H1 (cell line): ENCODE measurements at regions not wholly inside any gene's neighbourhood (a gene's known extent, or its start where the extent isn't known, plus 50 kb on each side); places are given as distances from the start of the nearest gene placed in this dataset.

Experiments used
- CTCF ChIA-PET: fragments of 300-600 bp; sonication (Branson Sonifier 250); formaldehyde crosslinking; loops from one replicate; lab custom pipeline; 2021; ENCODE audit not compliant: partially characterized antibody; lab: Charles Lee
- POLR2A ChIA-PET: fragments of 300-600 bp; sonication (Branson Sonifier 250); formaldehyde crosslinking; loops from one replicate; lab custom pipeline; 2021; ENCODE audit warnings: inconsistent platforms; ENCODE audit not compliant: partially characterized antibody; lab: Charles Lee
- DNase-seq, 2 experiments: peaks; one replicate each; pipeline versions ENCODE4 v3.0.0 to v3.0.0-alpha.2; 2010 to 2022; ENCODE audit warnings: low spot score in 2 of 2, low read depth in 1 of 2, mixed read lengths in 1 of 2
- FAIRE-seq: peaks from 2 replicates; lab custom pipeline; 2011; peaks lifted over from hg19 to GRCh38; lab: Jason Lieb, UNC
- H2AFZ ChIP-seq: 2 replicates; pipeline ENCODE4 v1.8.1; 2012; ENCODE audit warnings: low read length, inconsistent platforms
- H2AK5ac ChIP-seq: 2 replicates; pipeline ENCODE4 v1.6.1; 2013; ENCODE audit warnings: low read depth, low read length
- H2BK120ac ChIP-seq: replicated peaks from 2 replicates; pipeline ENCODE3; 2013; ENCODE audit warnings: low read depth, low read length, inconsistent platforms
- H2BK12ac ChIP-seq: 2 replicates; pipeline ENCODE4 v1.6.1; 2013; ENCODE audit warnings: low read depth, low read length
- H2BK15ac ChIP-seq: 2 replicates; pipeline ENCODE4 v1.6.1; 2013; ENCODE audit warnings: low read length
- H2BK20ac ChIP-seq: 2 replicates; pipeline ENCODE4 v1.6.1; 2013; ENCODE audit warnings: low read length
- H2BK5ac ChIP-seq: 2 replicates; pipeline ENCODE4 v1.6.1; 2013; ENCODE audit warnings: low read depth, low read length
- H3K14ac ChIP-seq: 2 replicates; pipeline ENCODE4 v1.6.1; 2013; ENCODE audit warnings: inconsistent platforms; ENCODE audit not compliant: insufficient read length
- H3K18ac ChIP-seq: 2 replicates; pipeline ENCODE4 v1.6.1; 2013; ENCODE audit warnings: low read length; ENCODE audit errors: extremely low read depth
- H3K23ac ChIP-seq: 2 replicates; pipeline ENCODE4 v1.6.1; 2013; ENCODE audit warnings: inconsistent platforms; ENCODE audit not compliant: insufficient read length
- H3K23me2 ChIP-seq: 2 replicates; pipeline ENCODE4 v1.6.1; 2013; ENCODE audit warnings: low read depth, low read length
- H3K27ac ChIP-seq: 2 replicates; pipeline ENCODE4 v1.6.1; 2011; ENCODE audit warnings: low read depth, low read length, inconsistent platforms
- H3K27me3 ChIP-seq, 4 experiments: replicated peaks in 1 of 4; 1 replicate in 1 of 4; 2 replicates in 3 of 4; pipeline versions ENCODE4 v1.6.1 to v1.8.1; 2011 to 2013; ENCODE audit warnings: low read length in 3 of 4, mild to moderate bottlenecking in 3 of 4, inconsistent platforms in 2 of 4, mixed read lengths in 2 of 4, moderate library complexity in 1 of 4; ENCODE audit not compliant: control insufficient read depth in 3 of 4, insufficient read depth in 3 of 4; ENCODE audit errors: extremely low read depth in 1 of 4
- H3K36me3 ChIP-seq, 4 experiments: 2 replicates each; pipeline versions ENCODE4 v1.6.1 to v1.8.1; 2011 to 2013; ENCODE audit warnings: mild to moderate bottlenecking in 4 of 4, low read length in 3 of 4, moderate library complexity in 2 of 4, control low read depth in 1 of 4, inconsistent platforms in 1 of 4; ENCODE audit not compliant: insufficient read depth in 4 of 4, control insufficient read depth in 2 of 4
- H3K4ac ChIP-seq: replicated peaks from 2 replicates; pipeline ENCODE3; 2013; ENCODE audit warnings: low read length, low read depth, mixed read lengths, inconsistent platforms; ENCODE audit not compliant: insufficient read length
- H3K4me1 ChIP-seq, 4 experiments: replicated peaks in 1 of 4; 1 replicate in 1 of 4; 2 replicates in 3 of 4; pipeline versions ENCODE4 v1.6.1 to v1.8.1; 2011 to 2013; ENCODE audit warnings: low read length in 3 of 4, inconsistent platforms in 2 of 4, mixed read lengths in 1 of 4; ENCODE audit not compliant: insufficient read depth in 4 of 4, control insufficient read depth in 3 of 4
- H3K4me2 ChIP-seq, 2 experiments: 2 replicates each; pipeline versions ENCODE4 v1.6.1 to v1.8.1; 2011 to 2013; ENCODE audit warnings: low read depth in 2 of 2, low read length in 2 of 2, control low read depth in 1 of 2, inconsistent platforms in 1 of 2, mild to moderate bottlenecking in 1 of 2; ENCODE audit not compliant: insufficient read depth in 1 of 2
- H3K4me3 ChIP-seq, 4 experiments: fragments of 200-600, 300-600 bp in 1 of 4; sonication (generic), shearing (Covaris generic), sonication (Bioruptor Twin) in 1 of 4; 2 replicates each; pipeline versions ENCODE4 v1.5.1 to v1.8.1; 2011 to 2016; ENCODE audit warnings: low read length in 4 of 4, low read depth in 3 of 4, control low read depth in 2 of 4, inconsistent platforms in 2 of 4, mild to moderate bottlenecking in 2 of 4, mixed read lengths in 1 of 4, moderate library complexity in 1 of 4; ENCODE audit not compliant: insufficient read depth in 2 of 4; ENCODE audit errors: extremely low read depth in 1 of 4
- H3K56ac ChIP-seq: replicated peaks from 2 replicates; pipeline ENCODE3; 2013; ENCODE audit warnings: low read depth, mild to moderate bottlenecking, mixed read lengths, low read length, inconsistent platforms; ENCODE audit not compliant: insufficient read length
- H3K79me1 ChIP-seq: 2 replicates; pipeline ENCODE4 v1.6.1; 2013; ENCODE audit warnings: low read depth, low read length, control low read depth
- H3K79me2 ChIP-seq, 2 experiments: 2 replicates each; pipeline versions ENCODE4 v1.6.1 to v1.8.1; 2012 to 2013; ENCODE audit warnings: low read length in 2 of 2, mild to moderate bottlenecking in 2 of 2, inconsistent platforms in 1 of 2; ENCODE audit not compliant: insufficient read depth in 2 of 2, control insufficient read depth in 1 of 2
- H3K9ac ChIP-seq, 4 experiments: replicated peaks in 1 of 4; 1 replicate in 1 of 4; 2 replicates in 3 of 4; pipeline versions ENCODE4 v1.6.1 to v1.8.1; 2011 to 2013; ENCODE audit warnings: low read depth in 3 of 4, low read length in 3 of 4, control low read depth in 2 of 4, mild to moderate bottlenecking in 2 of 4, moderate library complexity in 2 of 4, inconsistent platforms in 1 of 4; ENCODE audit errors: extremely low read depth in 1 of 4
- H3K9me3 ChIP-seq, 2 experiments: 2 replicates each; pipeline versions ENCODE4 v1.6.1 to v1.8.1; 2012 to 2013; ENCODE audit warnings: mild to moderate bottlenecking in 2 of 2, moderate library complexity in 2 of 2, control low read depth in 1 of 2, inconsistent platforms in 1 of 2, low read depth in 1 of 2, low read length in 1 of 2, mixed read lengths in 1 of 2; ENCODE audit not compliant: insufficient read depth in 2 of 2
- H4K20me1 ChIP-seq, 2 experiments: replicated peaks in 1 of 2; 2 replicates each; pipeline versions ENCODE3 to v1.8.1; 2011 to 2013; ENCODE audit warnings: inconsistent platforms in 2 of 2, low read length in 2 of 2, mild to moderate bottlenecking in 1 of 2; ENCODE audit not compliant: insufficient read depth in 2 of 2, control insufficient read depth in 1 of 2
- H4K5ac ChIP-seq: 2 replicates; pipeline ENCODE4 v1.6.1; 2013; ENCODE audit warnings: low read length, low read depth, mixed read lengths, inconsistent platforms; ENCODE audit not compliant: insufficient read length
- H4K8ac ChIP-seq: 2 replicates; pipeline ENCODE4 v1.8.0; 2013; ENCODE audit warnings: mild to moderate bottlenecking, moderate library complexity, low read length, inconsistent platforms; ENCODE audit not compliant: insufficient read depth; ENCODE audit errors: extremely low read depth
- H4K91ac ChIP-seq: replicated peaks from 2 replicates; pipeline ENCODE3; 2013; ENCODE audit warnings: low read length, mixed read lengths, inconsistent platforms; ENCODE audit not compliant: insufficient read length
- JUN ChIP-seq: IDR thresholded peaks from 2 replicates; pipeline ENCODE4 v1.6.1; 2011; ENCODE audit warnings: low read depth, mild to moderate bottlenecking, improper control_type of control experiment, low read length
- RAD21 ChIP-seq, 2 experiments: IDR thresholded peaks in 1 of 2; conservative IDR thresholded peaks in 1 of 2; 2 replicates each; pipeline ENCODE4 v1.6.1; 2011; ENCODE audit warnings: low read depth in 2 of 2, low read length in 2 of 2, improper control_type of control experiment in 1 of 2, inconsistent platforms in 1 of 2, mild to moderate bottlenecking in 1 of 2, moderate library complexity in 1 of 2
- WGBS, 2 experiments: shearing (Covaris generic) in 1 of 2; methylation state at CpG; one replicate each; pipeline versions ENCODE4 v1.1.6 to v1.1.7; 2013 to 2015; ENCODE audit warnings: low lambda C conversion rate in 2 of 2, mixed read lengths in 2 of 2, inconsistent platforms in 1 of 2, low coverage in 1 of 2, missing lambda C conversion rate in 1 of 2; ENCODE audit not compliant: insufficient replicate concordance in 2 of 2, insufficient coverage in 1 of 2, insufficient read length in 1 of 2; ENCODE audit errors: extremely low coverage in 1 of 2, missing lambda C conversion rate in 1 of 2; 5-methylcytosine and 5-hydroxymethylcytosine counted together
- TF ChIP-seq, protein P1 (sequence below), 3 experiments: IDR thresholded peaks; 1 replicate in 2 of 3; 2 replicates in 1 of 3; pipeline versions ENCODE4 v1.5.1 to v1.6.1; 2011; ENCODE audit warnings: low read length in 3 of 3, mild to moderate bottlenecking in 3 of 3, inconsistent platforms in 2 of 3, low read depth in 1 of 3, moderate library complexity in 1 of 3; ENCODE audit not compliant: insufficient read depth in 1 of 3; ENCODE audit errors: control extremely low read depth in 1 of 3

DNA sequence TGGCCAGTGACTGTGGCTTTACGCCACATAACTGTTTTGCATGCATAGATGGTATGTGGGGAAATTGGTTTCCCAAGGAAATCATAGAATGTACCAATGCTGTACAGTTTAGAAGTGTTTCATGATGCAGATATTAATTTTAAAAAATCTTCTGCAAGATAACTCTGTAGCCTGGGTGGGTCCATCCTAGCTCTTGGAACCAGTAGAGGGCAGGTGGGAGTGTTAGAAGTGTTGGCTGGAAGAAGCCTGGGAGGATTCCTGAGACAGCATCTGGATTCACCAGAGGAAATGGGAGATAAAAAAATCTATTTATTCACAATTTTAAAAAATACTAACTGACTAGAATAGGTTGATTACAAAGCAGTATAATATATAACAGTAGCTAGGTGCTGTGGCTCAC lies 139.9 kb upstream of the GRIA4 start:
- H3K9me3 ChIP-seq = no peaks in the 10 kb centered on the region
- no peak overlapping the region for H3K4me3 ChIP-seq
- TF ChIP-seq, protein P1, sequence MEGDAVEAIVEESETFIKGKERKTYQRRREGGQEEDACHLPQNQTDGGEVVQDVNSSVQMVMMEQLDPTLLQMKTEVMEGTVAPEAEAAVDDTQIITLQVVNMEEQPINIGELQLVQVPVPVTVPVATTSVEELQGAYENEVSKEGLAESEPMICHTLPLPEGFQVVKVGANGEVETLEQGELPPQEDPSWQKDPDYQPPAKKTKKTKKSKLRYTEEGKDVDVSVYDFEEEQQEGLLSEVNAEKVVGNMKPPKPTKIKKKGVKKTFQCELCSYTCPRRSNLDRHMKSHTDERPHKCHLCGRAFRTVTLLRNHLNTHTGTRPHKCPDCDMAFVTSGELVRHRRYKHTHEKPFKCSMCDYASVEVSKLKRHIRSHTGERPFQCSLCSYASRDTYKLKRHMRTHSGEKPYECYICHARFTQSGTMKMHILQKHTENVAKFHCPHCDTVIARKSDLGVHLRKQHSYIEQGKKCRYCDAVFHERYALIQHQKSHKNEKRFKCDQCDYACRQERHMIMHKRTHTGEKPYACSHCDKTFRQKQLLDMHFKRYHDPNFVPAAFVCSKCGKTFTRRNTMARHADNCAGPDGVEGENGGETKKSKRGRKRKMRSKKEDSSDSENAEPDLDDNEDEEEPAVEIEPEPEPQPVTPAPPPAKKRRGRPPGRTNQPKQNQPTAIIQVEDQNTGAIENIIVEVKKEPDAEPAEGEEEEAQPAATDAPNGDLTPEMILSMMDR (IDR thresholded peaks at IDR 0.05; ENCODE audit: control extremely low read depth in 1 of 3, insufficient read depth in 1 of 3, low read depth in 1 of 3, low read length in 3 of 3) = peak in 1 of 3 experiments; percentile 14; a peak in 2 of 4 replicates
- TF ChIP-seq RAD21 (IDR thresholded peaks at IDR 0.05 in 1 of 2, conservative IDR thresholded peaks at IDR 0.05 in 1 of 2; ENCODE audit: low read depth in 2 of 2, low read length in 2 of 2) (peak; percentile 10 to 34; a peak in 3 of 4 replicates), JUN (no peak)
- H3K27me3 ChIP-seq = no peaks in the 10 kb centered on the region
- H4K5ac ChIP-seq = no peak overlapping the region
- H2BK5ac ChIP-seq = no peak overlapping the region
- no peak overlapping the region for H2AK5ac ChIP-seq
- H3K18ac ChIP-seq = no peak overlapping the region
- H3K79me2 ChIP-seq = no peaks in the 10 kb centered on the region
- no peaks in the 10 kb centered on the region for H3K36me3 ChIP-seq
- 100% methylated on average over 1 of the region's 1 CpG; no CpG with 5 or more reads in 1 of the 2 experiments for WGBS, 2 experiments
- no peaks in the 10 kb centered on the region for H3K4me1 ChIP-seq
- no peaks in the 10 kb centered on the region; the same call in 1 of the 2 replicates for H3K23me2 ChIP-seq
- no peak overlapping the region for H3K14ac ChIP-seq
- no peak for DNase-seq
- no peaks in the 10 kb centered on the region for H4K20me1 ChIP-seq
- no peak overlapping the region for H2AFZ ChIP-seq
- H2BK20ac ChIP-seq = no peak overlapping the region
- ChIA-PET POLR2A (no interaction called here), CTCF (interaction anchor here (0.7 to 1.9 kb wide), 2 partner anchors 20 to 391 kb away, joined by 3 to 4 read pairs; no protein-coding TSS in a partner anchor)
- H3K23ac ChIP-seq = no peak overlapping the region
- H3K9ac ChIP-seq = no peak overlapping the region
- no peak overlapping the region for H2BK120ac ChIP-seq
- H4K8ac ChIP-seq = no peak overlapping the region
- no peak overlapping the region for H2BK15ac ChIP-seq
- no peak overlapping the region for H3K56ac ChIP-seq
- no peak overlapping the region for H2BK12ac ChIP-seq
- H3K79me1 ChIP-seq = no peaks in the 10 kb centered on the region
- H3K4ac ChIP-seq = no peak overlapping the region
- H3K27ac ChIP-seq = no peak overlapping the region
- no peak for FAIRE-seq
- H4K91ac ChIP-seq = no peak overlapping the region
- no peak overlapping the region for H3K4me2 ChIP-seq
